PC-9 (cell line): ENCODE measurements at regions not wholly inside any gene's neighbourhood (a gene's known extent, or its start where the extent isn't known, plus 50 kb on each side); places are given as distances from the start of the nearest gene placed in this dataset.

ENCODE experiments used
- BruUV-seq: library from RNA; stranded (reverse); fragments of 400-500 nt; replicated peaks from 2 replicates; lab custom pipeline; 2021; lab: Mats Ljungman, UMichigan
- CTCF ChIA-PET: fragments of 300-600 bp; sonication (Branson Sonifier 250); formaldehyde crosslinking; loops from one replicate; lab custom pipeline; 2022; ENCODE audit warnings: antibody characterized with exemption; lab: Charles Lee
- POLR2A ChIA-PET: fragments of 300-600 bp; sonication (Branson Sonifier 250); formaldehyde crosslinking; loops from one replicate; lab custom pipeline; 2022; ENCODE audit warnings: antibody characterized with exemption; ENCODE audit not compliant: unreplicated experiment; lab: Charles Lee
- DNase-seq, 2 experiments: peaks; one replicate each; pipeline versions ENCODE4 v3.0.0 to v3.0.0-alpha.2; 2015 to 2022; ENCODE audit warnings: mixed read lengths in 1 of 2
- H2AFZ ChIP-seq: fragments of 200-600 bp; sonication (generic); 2 replicates; pipeline ENCODE4 v1.8.1; 2017; ENCODE audit warnings: antibody characterized with exemption
- H3F3A ChIP-seq: fragments of 200-600 bp; sonication (generic); 2 replicates; pipeline ENCODE4 v1.8.1; 2017; ENCODE audit warnings: antibody characterized with exemption, mild to moderate bottlenecking, low read depth; ENCODE audit not compliant: insufficient read depth
- H3K27ac ChIP-seq: fragments of 200-600 bp; sonication (generic); 2 replicates; pipeline ENCODE4 v1.6.1; 2016; ENCODE audit warnings: mixed run types
- H3K27me3 ChIP-seq: fragments of 200-600 bp; sonication (generic); 2 replicates; pipeline ENCODE4 v1.6.1; 2016; ENCODE audit warnings: low read depth, mixed run types; ENCODE audit not compliant: insufficient read depth
- H3K36me3 ChIP-seq: fragments of 200-600 bp; sonication (generic); 2 replicates; pipeline ENCODE4 v1.6.1; 2016; ENCODE audit warnings: low read depth, mixed run types
- H3K4me1 ChIP-seq: fragments of 200-600 bp; sonication (generic); replicated peaks from 2 replicates; pipeline ENCODE4 v1.6.1; 2016; ENCODE audit warnings: mixed run types; ENCODE audit not compliant: insufficient read depth
- H3K4me2 ChIP-seq: fragments of 200-600 bp; sonication (generic); 2 replicates; pipeline ENCODE4 v1.6.1; 2017; ENCODE audit warnings: mixed run types
- H3K4me3 ChIP-seq: fragments of 200-600 bp; sonication (generic); 2 replicates; pipeline ENCODE4 v1.6.1; 2016; ENCODE audit warnings: mixed run types
- H3K79me2 ChIP-seq: fragments of 200-600 bp; sonication (generic); 2 replicates; pipeline ENCODE4 v1.6.1; 2017; ENCODE audit warnings: low read depth, mixed run types
- H3K9me2 ChIP-seq: fragments of 200-600 bp; sonication (generic); 2 replicates; pipeline ENCODE4 v1.8.1; 2017; ENCODE audit warnings: mild to moderate bottlenecking; ENCODE audit not compliant: insufficient read depth
- H3K9me3 ChIP-seq: fragments of 200-600 bp; sonication (generic); 2 replicates; pipeline ENCODE4 v1.8.1; 2016; ENCODE audit warnings: low read depth; ENCODE audit not compliant: insufficient read depth
- H4K20me1 ChIP-seq: fragments of 200-600 bp; sonication (generic); 2 replicates; pipeline ENCODE4 v1.8.1; 2017; ENCODE audit not compliant: insufficient read depth
- EZH2 ChIP-seq: fragments of 200-600 bp; sonication (generic); IDR thresholded peaks from 2 replicates; pipeline ENCODE4 v1.8.0; 2017; ENCODE audit warnings: antibody characterized with exemption, low read depth
- intact Hi-C: fragments of 100-400 bp; cut with micrococcal nuclease; formaldehyde crosslinking; loops from one replicate; pipeline ENCODE4 v1.10.0; 2022; ENCODE audit not compliant: unreplicated experiment
- TF ChIP-seq, protein P1 (sequence below): fragments of 200-600 bp; sonication (generic); conservative IDR thresholded peaks from 2 replicates; pipeline ENCODE4 v1.6.1; 2017; ENCODE audit warnings: mixed run types, antibody characterized with exemption, mild to moderate bottlenecking, moderate library complexity

DNA sequence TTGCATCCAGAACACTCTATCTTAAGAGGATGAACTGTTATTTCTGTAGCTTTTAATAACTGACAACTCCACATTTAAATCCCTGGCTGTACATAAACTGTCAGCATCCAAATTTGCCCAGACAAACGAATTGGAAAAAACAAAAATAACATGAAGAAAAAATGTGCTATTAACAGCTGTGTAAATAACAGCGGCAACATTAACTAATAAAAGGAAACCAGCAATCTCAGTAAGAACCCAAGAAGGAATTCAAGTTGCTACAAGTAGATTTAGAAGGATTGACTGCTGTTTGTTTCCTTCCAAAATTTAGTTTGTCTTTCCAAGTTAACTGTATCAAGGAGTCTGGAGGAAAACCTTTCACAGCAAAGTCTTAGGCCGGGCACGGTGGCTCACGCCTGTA lies 550.6 kb upstream of the MDFIC2 start:
- POLR2A ChIA-PET: no interaction called here

DNA sequence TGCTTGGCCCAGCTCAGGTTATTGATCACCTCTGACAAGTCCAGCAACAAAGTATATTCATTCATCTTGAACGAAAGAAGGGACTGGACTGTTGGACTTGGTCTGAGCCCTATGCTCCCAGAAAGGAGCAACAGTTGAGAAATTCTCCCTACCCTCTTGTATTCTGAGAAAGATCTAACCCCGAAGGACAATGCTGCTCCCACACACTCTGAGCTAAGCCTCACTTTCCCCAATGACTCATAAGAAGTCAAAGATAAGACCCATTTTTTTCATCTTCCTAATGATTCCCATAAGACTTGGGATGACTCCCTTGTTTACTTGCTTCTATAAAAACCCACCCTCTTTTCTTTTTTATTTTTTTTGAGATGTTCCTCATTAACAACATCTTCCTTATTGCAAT lies 549.4 kb upstream of the MDFIC2 start:
- Histone ChIP-seq H3K9me3 (no peaks in the 10 kb centered on the region), H4K20me1 (no peaks in the 10 kb centered on the region), H3K4me2 (no peak overlapping the region), H3F3A (no peaks in the 10 kb centered on the region), H3K4me1 (no peaks in the 10 kb centered on the region), H3K4me3 (no peak overlapping the region), H3K27me3 (no peaks in the 10 kb centered on the region), H3K27ac (no peak overlapping the region), H2AFZ (no peak overlapping the region), H3K79me2 (no peaks in the 10 kb centered on the region), H3K9me2 (no peaks in the 10 kb centered on the region), H3K36me3 (no peaks in the 10 kb centered on the region)
- intact Hi-C loops: no loop called here
- BruUV-seq: no TSS peak
- DNase-seq: no peak
- POLR2A ChIA-PET: no interaction called here
- CTCF ChIA-PET: no interaction called here
- TF ChIP-seq, protein P1, sequence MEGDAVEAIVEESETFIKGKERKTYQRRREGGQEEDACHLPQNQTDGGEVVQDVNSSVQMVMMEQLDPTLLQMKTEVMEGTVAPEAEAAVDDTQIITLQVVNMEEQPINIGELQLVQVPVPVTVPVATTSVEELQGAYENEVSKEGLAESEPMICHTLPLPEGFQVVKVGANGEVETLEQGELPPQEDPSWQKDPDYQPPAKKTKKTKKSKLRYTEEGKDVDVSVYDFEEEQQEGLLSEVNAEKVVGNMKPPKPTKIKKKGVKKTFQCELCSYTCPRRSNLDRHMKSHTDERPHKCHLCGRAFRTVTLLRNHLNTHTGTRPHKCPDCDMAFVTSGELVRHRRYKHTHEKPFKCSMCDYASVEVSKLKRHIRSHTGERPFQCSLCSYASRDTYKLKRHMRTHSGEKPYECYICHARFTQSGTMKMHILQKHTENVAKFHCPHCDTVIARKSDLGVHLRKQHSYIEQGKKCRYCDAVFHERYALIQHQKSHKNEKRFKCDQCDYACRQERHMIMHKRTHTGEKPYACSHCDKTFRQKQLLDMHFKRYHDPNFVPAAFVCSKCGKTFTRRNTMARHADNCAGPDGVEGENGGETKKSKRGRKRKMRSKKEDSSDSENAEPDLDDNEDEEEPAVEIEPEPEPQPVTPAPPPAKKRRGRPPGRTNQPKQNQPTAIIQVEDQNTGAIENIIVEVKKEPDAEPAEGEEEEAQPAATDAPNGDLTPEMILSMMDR: no peak
- TF ChIP-seq EZH2: no peak

More for the DNA sequence above, 550.6 kb upstream of the MDFIC2 start:
- Histone ChIP-seq H4K20me1 (no peaks in the 10 kb centered on the region), H3F3A (no peaks in the 10 kb centered on the region), H3K9me2 (no peaks in the 10 kb centered on the region), H3K27ac (no peak overlapping the region), H3K4me3 (no peak overlapping the region), H3K4me2 (no peak overlapping the region), H2AFZ (no peak overlapping the region), H3K9me3 (no peaks in the 10 kb centered on the region), H3K27me3 (no peaks in the 10 kb centered on the region), H3K4me1 (no peaks in the 10 kb centered on the region), H3K79me2 (no peaks in the 10 kb centered on the region), H3K36me3 (no peaks in the 10 kb centered on the region)
- no peak for TF ChIP-seq EZH2
- TF ChIP-seq, protein P1: no peak
- BruUV-seq: no TSS peak
- intact Hi-C loops: no loop called here
- DNase-seq: no peak
- CTCF ChIA-PET: no interaction called here

DNA sequence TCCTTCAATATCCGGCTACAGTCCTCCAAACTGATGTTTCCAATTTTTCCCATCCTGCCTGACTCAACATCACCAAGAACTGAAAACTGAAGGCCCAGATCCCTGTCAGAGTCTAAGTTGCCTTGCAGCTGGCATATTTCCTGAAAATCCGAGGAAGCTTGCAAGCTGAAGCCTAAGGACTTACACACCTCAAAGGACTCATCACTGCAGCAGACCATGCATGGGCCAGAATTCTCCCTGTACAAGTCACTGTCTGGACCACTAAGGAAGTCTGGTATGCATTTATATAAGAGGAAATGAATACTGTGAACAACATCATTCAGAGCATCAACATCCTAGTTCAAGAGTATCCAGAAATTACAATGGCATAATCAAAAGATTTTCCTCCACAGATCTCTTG lies 548.8 kb upstream of the MDFIC2 start:
- no peaks in the 10 kb centered on the region for H3K79me2 ChIP-seq
- H3K36me3 ChIP-seq: no peaks in the 10 kb centered on the region
- BruUV-seq: no TSS peak
- H3K27ac ChIP-seq: no peak overlapping the region
- no peaks in the 10 kb centered on the region for H3K4me1 ChIP-seq
- ChIA-PET CTCF (no interaction called here), POLR2A (no interaction called here)
- H3K9me2 ChIP-seq: no peaks in the 10 kb centered on the region
- H3K9me3 ChIP-seq: no peaks in the 10 kb centered on the region
- no peaks in the 10 kb centered on the region for H3K27me3 ChIP-seq
- no peak for DNase-seq
- no peak overlapping the region for H3K4me2 ChIP-seq
- no peaks in the 10 kb centered on the region for H3F3A ChIP-seq
- H3K4me3 ChIP-seq: no peak overlapping the region
- intact Hi-C loops: no loop called here
- H4K20me1 ChIP-seq: no peaks in the 10 kb centered on the region
- no peak overlapping the region for H2AFZ ChIP-seq
- no peak for TF ChIP-seq EZH2
- TF ChIP-seq, protein P1: no peak
